IMR-90 (cell line): ENCODE measurements at regions not wholly inside any gene's neighbourhood (a gene's known extent, or its start where the extent isn't known, plus 50 kb on each side); places are given as distances from the start of the nearest gene placed in this dataset.

Experiments used
- ATAC-seq: fragments of 200-7000 bp; cut with Tn5 transposase; 2 replicates; pipeline ENCODE4 v1.9.1; 2020; ENCODE audit warnings: low read depth, mild to moderate bottlenecking, moderate library complexity
- BruUV-seq: library from RNA; stranded (reverse); fragments of 400-500 nt; replicated peaks from 2 replicates; lab custom pipeline; 2021; lab: Mats Ljungman, UMichigan
- CTCF ChIA-PET: fragments of 300-600 bp; formaldehyde crosslinking; extraction: SDS; loops from one replicate; lab custom pipeline; 2021; ENCODE audit warnings: antibody characterized with exemption; lab: Yijun Ruan, JAX
- POLR2A ChIA-PET: fragments of 300-600 bp; sonication (Branson Sonifier 250); formaldehyde crosslinking; loops from one replicate; lab custom pipeline; 2022; ENCODE audit warnings: antibody characterized with exemption; ENCODE audit not compliant: unreplicated experiment; lab: Charles Lee
- DNase-seq: peaks from one replicate; pipeline ENCODE4 v3.0.0; 2013
- H2AFZ ChIP-seq: replicated peaks from 2 replicates; pipeline ENCODE3; 2013; ENCODE audit warnings: low read length, mild to moderate bottlenecking; ENCODE audit not compliant: poor library complexity
- H2AK5ac ChIP-seq: 2 replicates; pipeline ENCODE4 v1.6.1; 2013; ENCODE audit warnings: low read depth, low read length, inconsistent platforms
- H2AK9ac ChIP-seq: replicated peaks from 2 replicates; pipeline ENCODE3; 2013; ENCODE audit warnings: mild to moderate bottlenecking, low read depth, low read length, moderate library complexity; ENCODE audit not compliant: poor library complexity
- H2BK120ac ChIP-seq: 2 replicates; pipeline ENCODE4 v1.6.1; 2013; ENCODE audit warnings: low read depth, low read length, inconsistent platforms
- H2BK15ac ChIP-seq: 3 replicates; pipeline ENCODE4 v1.6.1; 2013; ENCODE audit warnings: low read depth, low read length, inconsistent platforms
- H2BK20ac ChIP-seq: 2 replicates; pipeline ENCODE4 v1.6.1; 2013; ENCODE audit warnings: low read depth, mild to moderate bottlenecking, inconsistent platforms, low read length, moderate library complexity
- H2BK5ac ChIP-seq: 2 replicates; pipeline ENCODE4 v1.6.1; 2013; ENCODE audit warnings: mild to moderate bottlenecking, low read depth, low read length, inconsistent platforms; ENCODE audit not compliant: poor library complexity, severe bottlenecking
- H3K14ac ChIP-seq: replicated peaks from 2 replicates; pipeline ENCODE4 v1.6.1; 2013; ENCODE audit warnings: low read depth, low read length, inconsistent platforms
- H3K18ac ChIP-seq: 2 replicates; pipeline ENCODE4 v1.6.1; 2013; ENCODE audit warnings: low read depth, low read length, control low read depth
- H3K23ac ChIP-seq: 2 replicates; pipeline ENCODE4 v1.6.1; 2013; ENCODE audit warnings: low read depth, low read length, inconsistent platforms
- H3K27ac ChIP-seq: 2 replicates; pipeline ENCODE4 v1.5.1; 2013; ENCODE audit warnings: mild to moderate bottlenecking, control low read depth, low read length; ENCODE audit not compliant: insufficient read depth
- H3K27me3 ChIP-seq: 2 replicates; pipeline ENCODE4 v1.6.1; 2013; ENCODE audit warnings: low read length; ENCODE audit not compliant: control insufficient read depth, insufficient read depth
- H3K36me3 ChIP-seq: 2 replicates; pipeline ENCODE4 v1.6.1; 2013; ENCODE audit warnings: low read length, mixed read lengths; ENCODE audit not compliant: control insufficient read depth, insufficient read depth
- H3K4ac ChIP-seq: 2 replicates; pipeline ENCODE4 v1.6.1; 2013; ENCODE audit warnings: low read depth, low read length, inconsistent platforms
- H3K4me1 ChIP-seq: 2 replicates; pipeline ENCODE4 v1.6.1; 2013; ENCODE audit warnings: low read length, mixed read lengths; ENCODE audit not compliant: control insufficient read depth, insufficient read depth
- H3K4me2 ChIP-seq: 2 replicates; pipeline ENCODE4 v1.6.1; 2013; ENCODE audit warnings: low read depth, mild to moderate bottlenecking, control low read depth, low read length, moderate library complexity
- H3K4me3 ChIP-seq: 2 replicates; pipeline ENCODE4 v1.5.1; 2013; ENCODE audit warnings: low read depth, mild to moderate bottlenecking, control low read depth, low read length, moderate library complexity; ENCODE audit not compliant: insufficient read depth
- H3K56ac ChIP-seq: 2 replicates; pipeline ENCODE4 v1.6.1; 2013; ENCODE audit warnings: low read length, inconsistent platforms; ENCODE audit not compliant: insufficient read depth; ENCODE audit errors: extremely low read depth
- H3K79me1 ChIP-seq, 2 experiments: 2 replicates each; pipeline ENCODE4 v1.6.1; 2013; ENCODE audit warnings: low read length in 2 of 2, inconsistent platforms in 1 of 2, low read depth in 1 of 2
- H3K9ac ChIP-seq: 2 replicates; pipeline ENCODE4 v1.6.1; 2013; ENCODE audit warnings: low read depth, low read length, control low read depth
- H3K9me1 ChIP-seq: 2 replicates; pipeline ENCODE4 v1.6.1; 2013; ENCODE audit warnings: low read length, inconsistent platforms; ENCODE audit not compliant: insufficient read depth
- H3K9me3 ChIP-seq: 2 replicates; pipeline ENCODE4 v1.6.1; 2013; ENCODE audit warnings: low read length; ENCODE audit not compliant: control insufficient read depth, insufficient read depth
- H4K20me1 ChIP-seq: 2 replicates; pipeline ENCODE4 v1.6.1; 2013; ENCODE audit warnings: low read length, inconsistent platforms; ENCODE audit not compliant: insufficient read depth
- H4K5ac ChIP-seq: 2 replicates; pipeline ENCODE4 v1.6.1; 2013; ENCODE audit warnings: mild to moderate bottlenecking, low read depth, low read length, control low read depth
- H4K8ac ChIP-seq, 2 experiments: 2 replicates each; pipeline ENCODE4 v1.6.1; 2013; ENCODE audit warnings: low read depth in 2 of 2, low read length in 2 of 2, control low read depth in 1 of 2, inconsistent platforms in 1 of 2
- H4K91ac ChIP-seq: 2 replicates; pipeline ENCODE4 v1.6.1; 2013; ENCODE audit warnings: low read depth, low read length, inconsistent platforms; ENCODE audit not compliant: insufficient read depth
- POLR2A ChIP-seq: IDR thresholded peaks from 2 replicates; pipeline ENCODE4 v1.6.1; 2012; ENCODE audit warnings: mild to moderate bottlenecking, low read depth, low read length
- RAD21 ChIP-seq: IDR thresholded peaks from 2 replicates; pipeline ENCODE4 v1.6.1; 2012; ENCODE audit warnings: low read length, improper control_type of control experiment
- RCOR1 ChIP-seq: IDR thresholded peaks from 2 replicates; pipeline ENCODE4 v1.6.1; 2012; ENCODE audit warnings: mild to moderate bottlenecking, low read length, improper control_type of control experiment; ENCODE audit not compliant: insufficient replicate concordance
- WGBS, 2 experiments: methylation state at CpG; one replicate each; pipeline versions ENCODE4 v1.1.5 to v1.1.7; 2013; ENCODE audit warnings: missing lambda C conversion rate in 2 of 2; ENCODE audit not compliant: insufficient read length in 1 of 2; ENCODE audit errors: extremely low coverage in 2 of 2; 5-methylcytosine and 5-hydroxymethylcytosine counted together
- dilution Hi-C: fragments of 300-500 bp; cut with HindIII; formaldehyde crosslinking; loops from one replicate; pipeline ENCODE4 v1.14.3; 2018; ENCODE audit warnings: low sequenced_read_pairs; ENCODE audit not compliant: unreplicated experiment
- in situ Hi-C: fragments of 300-500 bp; cut with MboI; formaldehyde crosslinking; loops from 3 replicates; pipeline ENCODE4 v1.14.3; 2019; ENCODE audit warnings: low sequenced_read_pairs, inconsistent platforms, mixed read lengths
- intact Hi-C: fragments of 100-400 bp; cut with micrococcal nuclease; formaldehyde crosslinking; loops from 2 replicates; pipeline ENCODE4 v1.10.0; 2022
- TF ChIP-seq, protein P1 (sequence below): fragments of 150-350 bp; IDR thresholded peaks from 2 replicates; pipeline ENCODE4 v1.6.1; 2016; ENCODE audit warnings: low read depth, mild to moderate bottlenecking, low read length, moderate library complexity, borderline replicate concordance

DNA sequence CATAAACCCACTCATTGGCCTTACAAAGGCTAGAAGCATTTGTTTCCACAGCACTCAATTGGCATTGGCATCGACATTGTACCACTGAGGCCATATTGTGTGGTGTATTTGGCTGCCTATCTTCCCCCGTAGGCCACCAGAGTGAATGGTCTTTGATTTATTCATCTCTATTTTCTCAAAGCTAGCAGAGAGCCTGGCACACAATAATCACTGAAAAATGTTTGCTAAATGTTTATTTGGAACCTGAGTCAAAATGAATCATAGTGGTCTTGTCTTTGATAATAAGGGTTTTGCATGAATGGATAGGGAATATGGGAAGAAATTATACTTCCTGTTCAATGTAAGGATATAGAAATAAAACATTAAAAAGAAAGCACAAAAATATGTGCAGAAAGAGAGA lies 107.3 kb upstream of the SLC8A1 start:
- ChIA-PET CTCF (no interaction called here), POLR2A (no interaction called here)
- Histone ChIP-seq H4K5ac (no peak overlapping the region), H3K4me2 (no peak overlapping the region), H3K4me3 (no peak overlapping the region), H2BK5ac (no peak overlapping the region), H2AFZ (peak overlapping the region; percentile 63), H2AK9ac (no peak overlapping the region), H3K4me1 (peaks cover 8% of the 10 kb centered on the region), H3K9me3 (no peaks in the 10 kb centered on the region), H3K18ac (no peak overlapping the region; the same call in 1 of the 2 replicates), H3K9me1 (peaks cover 3% of the 10 kb centered on the region; the same call in 1 of the 2 replicates), H4K20me1 (no peaks in the 10 kb centered on the region), H3K79me1 (no peaks in the 10 kb centered on the region), H3K23ac (no peak overlapping the region), H3K27me3 (no peaks in the 10 kb centered on the region), H3K9ac (no peak overlapping the region), H3K27ac (no peak overlapping the region), H3K4ac (0 out of 2 replicates have a peak overlapping the region, but pooled peaks have one; percentile 34), H3K36me3 (no peaks in the 10 kb centered on the region), H4K8ac (no peak overlapping the region), H2BK15ac (no peak overlapping the region), H2AK5ac (no peak overlapping the region), H4K91ac (no peak overlapping the region), H3K56ac (no peak overlapping the region), H3K14ac (peak overlapping the region; percentile 46; the same call in 1 of the 2 replicates), H2BK20ac (peak overlapping the region; percentile 46; the same call in 1 of the 2 replicates), H2BK120ac (no peak overlapping the region)
- in situ Hi-C loops (no loop called here), dilution Hi-C loops (no loop called here), intact Hi-C loops (no loop called here)
- BruUV-seq = no TSS peak
- ATAC-seq = peak; percentile 26; the same call in 1 of the 2 replicates
- peak; percentile 44 for DNase-seq
- TF ChIP-seq POLR2A (no peak), RCOR1 (no peak), RAD21 (no peak)
- TF ChIP-seq, protein P1, sequence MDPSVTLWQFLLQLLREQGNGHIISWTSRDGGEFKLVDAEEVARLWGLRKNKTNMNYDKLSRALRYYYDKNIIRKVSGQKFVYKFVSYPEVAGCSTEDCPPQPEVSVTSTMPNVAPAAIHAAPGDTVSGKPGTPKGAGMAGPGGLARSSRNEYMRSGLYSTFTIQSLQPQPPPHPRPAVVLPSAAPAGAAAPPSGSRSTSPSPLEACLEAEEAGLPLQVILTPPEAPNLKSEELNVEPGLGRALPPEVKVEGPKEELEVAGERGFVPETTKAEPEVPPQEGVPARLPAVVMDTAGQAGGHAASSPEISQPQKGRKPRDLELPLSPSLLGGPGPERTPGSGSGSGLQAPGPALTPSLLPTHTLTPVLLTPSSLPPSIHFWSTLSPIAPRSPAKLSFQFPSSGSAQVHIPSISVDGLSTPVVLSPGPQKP = no peak
- WGBS, 2 experiments = no CpG with 5 or more reads among the region's 2 CpGs
